ENCODE measurements at regions not wholly inside any gene's neighbourhood (a gene's known extent, or its start where the extent isn't known, plus 50 kb on each side); places are given as distances from the start of the nearest gene placed in this dataset.
A peak's percentile ranks its signal among the peaks of the same experiment; 100 is the strongest.

GRCh38 chr17:62907961-62908360 lies 58.1 kb upstream of the TANC2 start:
- TF ChIP-seq REST (IDR thresholded peaks at IDR 0.05; ENCODE audit: insufficient read depth in 1 of 2, low read depth in 2 of 2, low read length in 2 of 2) (no peak), TAF1 (IDR thresholded peaks at IDR 0.05; ENCODE audit: borderline replicate concordance, insufficient read depth, low read length) (no peak), POLR2AphosphoS5 (IDR thresholded peaks at IDR 0.05; ENCODE audit: low read depth, low read length) (no peak), FOXP2 (optimal IDR thresholded peaks at IDR 0.05; ENCODE audit: borderline replicate concordance, extremely low read depth, extremely low read length, insufficient read depth) (no peak), SIN3A (IDR thresholded peaks at IDR 0.05; ENCODE audit: borderline replicate concordance, insufficient read depth, low read length) (no peak)

DNA sequence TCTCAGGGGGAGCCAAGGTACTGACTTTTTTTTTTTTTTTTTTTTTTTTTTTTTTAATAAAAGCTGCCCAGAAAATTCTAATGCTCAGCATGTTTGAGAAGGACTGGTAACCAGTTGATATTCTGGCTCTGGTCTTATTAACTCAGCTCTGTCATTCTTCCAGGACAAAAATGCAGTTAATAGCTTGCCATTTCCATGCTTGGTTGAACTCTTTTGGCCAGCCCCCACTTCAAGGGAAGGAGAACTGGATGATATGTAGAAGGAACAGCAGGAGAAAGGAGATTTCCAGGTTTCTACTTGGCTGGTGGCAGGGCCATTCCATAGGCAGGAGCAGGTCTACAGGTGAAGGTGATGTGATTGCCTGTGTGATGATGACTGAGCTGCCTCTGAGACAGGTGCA lies 59.2 kb upstream of the TANC2 start:
- TF ChIP-seq FOXP2 (optimal IDR thresholded peaks at IDR 0.05; ENCODE audit: borderline replicate concordance, extremely low read depth, extremely low read length, insufficient read depth) = no peak
- TF ChIP-seq REST (IDR thresholded peaks at IDR 0.05; ENCODE audit: insufficient read depth in 1 of 2, low read depth in 2 of 2, low read length in 2 of 2) = no peak
- no peak for TF ChIP-seq TAF1 (IDR thresholded peaks at IDR 0.05; ENCODE audit: borderline replicate concordance, insufficient read depth, low read length)
- TF ChIP-seq POLR2AphosphoS5 (IDR thresholded peaks at IDR 0.05; ENCODE audit: low read depth, low read length) = no peak

GRCh38 chr17:62905233-62905632 lies 60.8 kb upstream of the TANC2 start:
- TF ChIP-seq REST (IDR thresholded peaks at IDR 0.05; ENCODE audit: insufficient read depth in 1 of 2, low read depth in 2 of 2, low read length in 2 of 2) = no peak
- no peak for TF ChIP-seq FOXP2 (optimal IDR thresholded peaks at IDR 0.05; ENCODE audit: borderline replicate concordance, extremely low read depth, extremely low read length, insufficient read depth)
- no peak for TF ChIP-seq SIN3A (IDR thresholded peaks at IDR 0.05; ENCODE audit: borderline replicate concordance, insufficient read depth, low read length)
- no peak for TF ChIP-seq POLR2AphosphoS5 (IDR thresholded peaks at IDR 0.05; ENCODE audit: low read depth, low read length)
- TF ChIP-seq TAF1 (IDR thresholded peaks at IDR 0.05; ENCODE audit: borderline replicate concordance, insufficient read depth, low read length) = no peak

GRCh38 chr17:62902531-62903220 lies 63.4 kb upstream of the TANC2 start:
- 0 out of 2 replicates have a peak, but pooled peaks have one; percentile 26 for TF ChIP-seq TAF1 (IDR thresholded peaks at IDR 0.05; ENCODE audit: borderline replicate concordance, insufficient read depth, low read length)
- no peak for TF ChIP-seq SIN3A (IDR thresholded peaks at IDR 0.05; ENCODE audit: borderline replicate concordance, insufficient read depth, low read length)

DNA sequence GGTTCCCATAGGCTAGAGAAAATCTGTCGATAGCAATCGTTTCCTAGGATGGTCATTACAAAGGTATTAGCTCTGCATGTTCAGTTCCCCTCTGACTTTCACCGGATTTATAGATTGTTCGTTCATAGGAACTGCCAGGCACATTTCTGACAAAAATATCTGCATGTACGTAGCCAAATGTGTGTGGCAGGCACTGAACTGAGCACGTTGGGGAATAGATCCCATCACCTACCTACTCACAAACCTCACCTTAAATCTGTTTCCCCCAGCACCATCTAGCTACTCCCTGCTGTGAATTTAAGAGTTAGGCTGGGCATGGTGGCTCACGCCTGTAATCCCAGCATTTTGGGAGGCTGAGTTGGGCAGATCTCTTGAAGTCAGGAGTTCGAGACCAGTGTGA lies 64.5 kb upstream of the TANC2 start:
- TF ChIP-seq TAF1 (IDR thresholded peaks at IDR 0.05; ENCODE audit: borderline replicate concordance, insufficient read depth, low read length) (no peak), SIN3A (IDR thresholded peaks at IDR 0.05; ENCODE audit: borderline replicate concordance, insufficient read depth, low read length) (no peak), FOXP2 (optimal IDR thresholded peaks at IDR 0.05; ENCODE audit: borderline replicate concordance, extremely low read depth, extremely low read length, insufficient read depth) (no peak), POLR2AphosphoS5 (IDR thresholded peaks at IDR 0.05; ENCODE audit: low read depth, low read length) (no peak), REST (IDR thresholded peaks at IDR 0.05; ENCODE audit: insufficient read depth in 1 of 2, low read depth in 2 of 2, low read length in 2 of 2) (no peak)

Measured in PFSK-1 (cell line).